ENCODE measurements at regions not wholly inside any gene's neighbourhood (a gene's known extent, or its start where the extent isn't known, plus 50 kb on each side); places are given as distances from the start of the nearest gene placed in this dataset.

DNA sequence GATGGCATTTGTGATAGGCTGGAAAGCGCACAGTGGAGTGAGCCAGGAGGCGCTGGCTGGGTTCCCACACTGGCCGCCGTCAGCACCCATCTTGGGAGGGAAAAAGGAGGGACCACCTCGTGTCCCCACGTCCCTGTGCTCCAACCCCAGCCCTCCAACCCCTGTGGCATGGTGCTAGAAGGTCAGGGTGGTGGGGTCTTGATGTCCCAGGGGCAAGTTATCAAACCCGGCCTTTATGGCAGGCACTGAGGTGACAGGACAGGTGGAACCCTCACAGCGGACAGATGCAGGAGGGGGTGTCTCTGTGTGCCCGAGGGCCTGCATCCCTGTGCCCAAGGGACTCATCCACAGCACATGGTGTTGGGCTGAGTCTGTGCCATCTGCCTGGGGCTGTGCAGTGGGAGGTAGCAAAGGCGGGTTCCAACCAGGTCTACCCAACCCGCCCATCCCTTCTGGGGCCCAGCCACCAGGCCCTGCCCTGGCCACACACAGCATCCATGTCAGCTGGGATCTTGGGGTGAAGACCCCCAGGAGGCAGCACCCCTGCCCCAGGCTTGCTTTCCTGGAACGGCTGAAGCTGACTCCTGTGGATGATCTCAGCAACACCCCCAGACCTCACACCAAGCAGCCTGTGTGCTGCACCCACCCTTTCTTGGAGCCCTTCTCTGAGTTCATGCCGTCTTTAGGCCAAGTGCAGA is 246.1 kb downstream of the NDUFA10 start:
- no peak for DNase-seq (ENCODE audit: low read depth)

DNA sequence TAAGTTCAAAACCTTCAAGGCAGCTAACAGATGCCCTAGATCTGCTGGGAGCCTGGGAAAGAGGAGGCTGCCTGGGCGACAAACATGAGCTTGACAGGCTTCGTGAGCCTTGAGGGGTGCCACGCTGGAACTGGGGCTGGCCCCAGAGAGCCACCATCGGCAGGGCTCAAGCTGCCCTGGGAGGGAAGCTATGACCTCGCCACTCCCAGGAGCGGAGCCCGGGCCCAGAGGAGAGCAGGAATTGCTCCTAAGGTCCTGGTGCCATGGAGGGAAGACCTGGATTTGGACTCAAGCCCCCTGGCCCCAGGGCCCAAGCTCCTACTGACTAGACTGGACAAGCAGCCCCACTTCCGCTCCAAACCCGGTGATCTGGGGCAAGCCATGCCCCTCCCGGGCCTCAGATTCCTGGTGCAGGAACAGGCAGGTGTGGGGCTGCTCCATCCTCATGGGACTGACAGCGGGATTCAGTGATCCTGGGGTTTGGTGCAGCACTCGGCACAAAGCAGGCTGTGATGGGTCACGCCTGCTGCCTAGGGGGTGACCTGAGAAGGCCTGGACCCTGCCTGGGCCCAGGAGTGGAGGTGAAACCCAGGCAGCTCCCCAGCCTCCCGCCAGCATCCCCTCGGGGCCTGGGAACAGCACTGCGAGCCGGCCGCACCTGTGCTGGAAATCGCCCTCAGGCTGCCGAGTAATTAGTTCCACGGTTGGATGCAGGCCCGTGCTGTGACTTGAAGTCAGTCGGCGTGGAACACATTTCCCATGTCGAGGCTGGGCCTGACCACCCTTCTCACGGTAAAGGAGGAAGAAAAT is 246.9 kb downstream of the NDUFA10 start:
- DNase-seq (ENCODE audit: low read depth), result no peak

DNA sequence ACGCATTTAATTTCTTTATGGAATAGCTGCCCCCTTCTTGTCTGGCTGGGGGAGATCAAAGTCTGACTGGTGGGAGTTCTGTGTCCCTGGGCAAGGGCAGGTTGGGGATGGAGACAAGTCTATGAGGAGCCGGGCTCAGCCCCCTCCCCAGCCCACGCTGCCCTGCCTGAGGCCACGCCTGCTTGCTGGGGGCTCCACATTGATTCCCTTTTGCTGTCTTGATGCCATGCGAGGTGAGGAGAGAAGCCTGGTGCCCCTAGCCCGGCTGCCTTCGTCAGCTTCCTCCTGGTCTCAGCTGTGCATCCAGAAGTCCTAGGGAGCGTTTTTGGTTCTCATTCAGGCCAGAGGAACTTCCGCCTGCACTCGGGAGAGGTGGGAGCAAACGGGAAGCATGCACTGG is 247.9 kb downstream of the NDUFA10 start:
- no peak for DNase-seq (ENCODE audit: low read depth)

DNA sequence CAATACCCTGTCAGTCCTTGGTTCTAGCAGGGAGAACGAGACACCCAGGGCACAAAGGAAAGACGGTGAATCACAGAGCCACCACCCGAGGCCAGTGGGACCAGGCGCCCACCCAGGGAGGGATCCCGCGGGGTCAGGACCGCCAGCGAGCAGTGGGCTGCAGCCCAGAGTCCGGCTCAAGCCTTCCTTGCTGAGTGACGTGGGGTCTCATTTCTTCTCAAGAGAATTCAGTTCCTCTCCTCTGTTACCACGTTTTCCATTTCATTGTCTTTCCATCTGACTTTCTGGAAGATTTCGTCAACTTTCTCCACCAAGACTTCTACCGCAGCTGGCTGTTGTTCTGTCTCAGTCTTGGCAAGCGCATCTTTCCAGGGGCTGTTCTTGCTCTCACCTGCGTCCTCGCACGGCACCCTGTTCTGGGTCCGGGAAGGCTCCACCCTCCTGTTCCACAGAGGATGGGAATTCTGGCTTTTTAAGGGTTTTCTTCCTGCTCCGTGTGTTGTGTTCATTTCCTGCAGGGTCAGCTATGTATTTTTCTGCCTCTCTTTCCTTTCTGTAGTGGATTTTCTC is 248.6 kb downstream of the NDUFA10 start:
- DNase-seq (ENCODE audit: low read depth), result no peak

DNA sequence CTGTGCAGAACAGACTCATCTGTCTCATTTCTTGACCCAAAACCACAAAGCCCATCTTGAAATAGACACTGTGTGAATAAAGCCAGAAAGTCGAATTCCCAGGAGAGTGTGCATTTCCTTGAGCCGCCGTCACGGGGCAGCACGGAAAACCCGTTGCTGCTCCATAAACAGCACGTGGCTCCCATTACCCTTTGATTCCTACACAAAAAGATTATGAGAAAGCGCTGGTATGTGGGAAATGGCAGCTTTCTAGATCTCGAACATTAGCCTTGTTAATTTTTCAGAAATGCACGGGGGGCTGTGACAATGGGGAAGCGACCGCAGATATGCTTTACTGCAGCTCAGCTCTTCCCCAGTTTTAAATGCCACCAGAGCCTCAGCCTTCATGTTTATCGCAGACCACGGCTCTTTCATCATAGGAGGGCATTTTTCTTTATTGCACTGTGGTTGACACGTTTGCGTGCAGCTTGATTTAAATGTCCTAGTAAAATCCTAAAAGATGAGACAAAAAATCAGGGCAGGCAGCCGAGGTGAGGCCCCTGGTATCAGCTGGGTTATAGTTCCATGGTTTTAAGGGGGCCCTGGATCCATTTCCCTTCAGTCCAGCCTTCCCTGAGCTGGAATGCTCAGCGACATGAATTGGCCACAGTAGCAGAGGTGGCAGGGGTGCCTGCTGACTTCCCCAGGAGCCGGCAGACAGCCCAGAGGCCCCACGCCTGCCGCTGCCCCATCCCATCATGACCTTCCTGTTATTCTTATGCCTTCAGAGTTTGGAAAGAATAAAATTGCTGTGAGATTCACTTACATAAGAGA is 249.3 kb downstream of the NDUFA10 start:
- DNase-seq (ENCODE audit: low read depth), result no peak

DNA sequence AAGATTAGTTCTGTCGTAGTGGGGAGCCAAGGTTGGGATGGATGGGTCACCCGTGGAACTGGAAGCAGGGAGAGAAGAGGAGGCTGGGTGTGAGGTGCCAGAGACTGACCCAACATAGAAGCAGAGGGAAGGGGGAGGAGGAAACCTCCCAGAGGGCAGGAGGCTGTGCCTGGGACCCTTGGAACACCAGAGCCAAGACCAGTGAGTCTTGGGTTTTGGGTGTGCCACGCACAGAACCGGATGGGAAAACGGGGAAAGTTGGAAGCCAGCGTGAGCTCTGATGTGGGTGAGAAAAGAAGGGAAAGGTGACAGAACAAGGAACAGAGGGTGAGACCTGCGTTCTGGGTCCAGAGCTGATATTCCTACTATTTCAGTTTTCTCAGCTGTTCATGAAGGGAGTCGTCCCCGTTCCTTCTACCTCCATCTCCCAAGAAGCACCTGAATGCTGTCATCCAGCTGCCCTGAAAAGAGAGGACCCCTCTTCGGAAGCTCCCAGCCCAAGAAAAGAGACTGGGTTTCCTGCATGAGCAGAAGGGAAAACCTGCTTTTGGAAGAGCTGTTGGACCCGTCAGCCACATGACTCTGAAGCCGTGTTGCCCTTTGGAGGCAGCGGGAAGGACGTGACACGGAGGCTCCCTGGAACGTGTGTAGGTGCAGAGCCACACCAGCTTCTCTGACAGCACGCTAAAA is 250.1 kb downstream of the NDUFA10 start:
- no peak for DNase-seq (ENCODE audit: low read depth)

DNA sequence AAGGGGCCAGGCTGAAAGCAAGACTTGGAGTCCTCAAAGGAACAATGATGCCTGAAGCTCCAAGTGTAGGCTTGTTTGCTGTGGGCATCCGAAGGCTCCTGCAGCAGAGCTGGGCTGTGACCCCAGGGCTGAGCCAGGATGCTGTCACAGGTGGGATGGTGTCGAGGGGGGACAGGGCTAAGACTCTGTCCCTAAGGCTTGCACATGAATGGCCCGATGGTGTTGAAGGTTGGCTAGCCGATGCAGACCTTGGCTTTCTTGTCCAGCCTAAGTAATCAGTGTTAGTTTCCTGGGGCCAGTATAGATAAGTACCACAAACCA is 251.0 kb downstream of the NDUFA10 start:
- no peak for DNase-seq (ENCODE audit: low read depth)

DNA sequence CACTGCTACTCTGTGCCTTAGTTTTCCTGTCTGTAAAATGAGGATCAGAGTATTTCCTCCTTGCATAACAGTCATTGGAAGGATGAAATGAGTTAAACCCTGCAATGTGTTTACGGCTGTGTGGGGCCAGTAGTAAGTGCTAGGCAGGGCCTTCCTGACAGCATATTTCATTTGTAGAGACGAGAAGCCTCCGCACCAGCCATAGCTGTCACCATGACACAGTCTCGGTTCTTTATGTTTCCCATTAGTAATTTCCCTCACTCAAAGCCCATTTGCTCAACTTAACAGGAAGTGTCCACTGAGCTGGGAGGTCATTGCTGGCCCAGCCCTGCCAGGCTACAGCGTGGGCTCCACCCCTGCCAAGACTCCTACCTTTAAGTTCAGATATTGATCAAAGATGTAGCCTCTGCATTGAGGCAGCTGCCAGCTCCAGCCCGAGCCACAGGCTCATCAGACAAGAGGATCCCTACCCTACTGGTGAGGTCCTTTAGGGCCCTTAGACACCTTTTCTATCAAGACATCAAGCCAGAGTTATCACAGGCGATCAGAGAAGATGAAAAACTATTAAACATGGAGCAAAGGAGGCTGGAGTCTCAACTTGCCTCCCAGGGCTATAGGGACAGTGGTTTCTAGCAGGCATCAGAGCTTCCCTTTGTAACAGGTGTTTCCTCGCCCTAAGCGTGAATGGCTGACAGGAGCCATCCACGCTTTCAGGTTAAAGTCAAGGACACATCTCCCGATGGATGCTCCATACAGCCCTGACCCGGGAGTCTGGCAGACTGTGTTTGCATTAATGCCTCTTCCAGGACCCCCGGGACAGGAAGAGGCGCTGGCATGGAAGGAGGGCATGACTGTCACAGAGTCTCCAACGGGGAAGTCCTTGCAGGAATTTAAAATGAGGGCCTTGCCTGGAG is 251.7 kb downstream of the NDUFA10 start:
- DNase-seq (ENCODE audit: low read depth), result no peak

DNA sequence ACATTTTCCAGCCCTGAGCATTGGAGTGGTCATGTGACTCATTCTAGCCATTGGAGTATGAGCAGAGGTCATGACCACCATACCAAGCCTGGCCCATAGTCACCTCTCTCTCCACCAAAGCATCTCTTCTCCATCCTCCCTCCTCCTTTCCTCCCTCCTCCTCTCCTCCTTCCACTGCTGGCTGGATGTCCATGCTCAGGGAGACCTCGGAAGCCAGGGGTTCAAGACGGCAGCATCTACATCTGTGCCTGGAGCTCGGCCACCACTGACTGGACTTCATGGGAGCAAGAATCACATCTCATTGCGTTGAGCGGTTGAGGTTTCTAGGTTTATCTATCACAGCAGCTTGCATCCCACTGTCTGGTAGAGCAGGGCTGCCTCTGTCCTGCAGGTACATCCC is 252.4 kb downstream of the NDUFA10 start:
- no peak for DNase-seq (ENCODE audit: low read depth)

DNA sequence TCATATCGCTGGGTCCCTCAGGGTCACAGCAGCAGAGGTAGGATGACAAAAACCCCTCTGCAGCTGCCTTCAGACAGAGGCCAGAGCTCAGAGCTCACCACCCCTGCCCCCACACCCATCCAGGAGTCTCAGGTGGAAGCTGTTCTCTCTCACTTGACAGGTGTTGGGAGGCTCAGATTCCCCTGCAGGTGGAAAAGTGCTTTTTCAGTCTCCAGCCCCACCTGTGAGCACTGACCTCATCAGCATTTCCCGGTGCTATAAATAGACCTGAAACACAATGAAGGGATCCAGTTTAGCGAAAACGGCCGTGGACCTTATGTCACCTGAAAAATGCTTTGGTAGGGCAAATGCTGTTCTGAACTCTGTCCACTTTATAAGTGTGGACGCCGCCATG is 254.9 kb downstream of the NDUFA10 start:
- DNase-seq (ENCODE audit: low read depth), result no peak

DNA sequence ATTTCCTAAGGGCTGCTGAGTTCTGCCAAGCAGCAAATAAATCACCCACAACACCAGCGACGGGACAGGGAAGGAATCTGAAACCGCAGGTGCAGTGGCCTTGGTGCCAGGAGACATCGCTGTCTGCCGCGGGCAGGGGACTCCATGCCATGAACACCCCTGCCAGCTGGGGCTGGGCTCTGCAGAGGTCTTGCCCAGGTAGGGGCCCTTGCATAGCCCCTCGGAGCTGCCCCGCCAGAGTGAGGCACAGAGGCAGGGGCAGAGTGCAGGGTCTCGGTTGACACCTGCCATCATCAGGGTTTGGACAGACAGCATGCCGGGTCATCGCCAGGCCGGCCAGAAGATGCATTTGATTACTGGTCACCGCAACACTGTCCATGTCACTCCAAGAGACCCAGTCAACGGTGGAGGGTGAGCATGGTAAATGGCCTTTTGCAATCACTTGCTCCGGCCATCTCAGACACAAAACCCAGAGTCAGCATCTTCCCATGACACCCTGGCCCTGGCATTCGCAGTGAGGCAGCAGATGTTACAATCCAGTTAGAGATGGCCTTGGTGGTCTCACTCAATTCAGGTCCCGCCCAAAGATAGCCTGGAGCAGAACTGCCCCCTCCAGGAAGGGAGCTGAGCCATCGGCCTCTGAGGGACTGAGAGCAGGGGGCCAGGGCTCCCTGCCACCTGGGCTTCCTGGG is 255.4 kb downstream of the NDUFA10 start:
- DNase-seq (ENCODE audit: low read depth), result no peak

DNA sequence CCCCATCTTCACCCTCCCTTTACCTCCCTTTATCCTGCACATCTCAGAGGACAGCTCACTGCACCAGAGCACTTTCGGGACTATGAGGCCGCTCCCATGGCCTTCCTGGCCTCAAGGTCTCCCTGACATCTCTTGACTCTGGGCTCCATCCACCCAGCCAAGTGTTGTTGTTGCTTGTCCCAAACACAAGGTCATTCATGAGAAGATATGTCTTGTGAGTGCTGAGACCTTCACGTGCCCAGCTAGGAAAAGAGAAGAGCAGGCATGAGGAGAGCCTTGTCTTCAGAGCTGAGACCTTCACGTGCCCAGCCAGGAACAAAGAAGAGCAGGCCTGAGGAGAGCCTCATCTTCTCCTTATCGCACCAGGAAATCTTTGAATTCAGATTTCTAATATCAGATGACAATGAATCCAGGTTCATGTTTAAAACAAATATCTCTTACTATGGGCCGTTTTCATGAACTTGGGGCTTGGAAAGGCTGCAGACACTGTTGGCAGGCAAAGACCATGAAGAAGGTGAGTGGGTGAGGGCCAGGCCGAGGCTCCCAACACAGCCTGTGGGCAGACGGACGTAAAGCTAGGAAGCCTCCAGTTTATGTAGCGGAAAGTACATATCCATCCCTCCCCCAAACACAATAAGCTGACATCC is 256.1 kb downstream of the NDUFA10 start:
- DNase-seq (ENCODE audit: low read depth), result no peak

DNA sequence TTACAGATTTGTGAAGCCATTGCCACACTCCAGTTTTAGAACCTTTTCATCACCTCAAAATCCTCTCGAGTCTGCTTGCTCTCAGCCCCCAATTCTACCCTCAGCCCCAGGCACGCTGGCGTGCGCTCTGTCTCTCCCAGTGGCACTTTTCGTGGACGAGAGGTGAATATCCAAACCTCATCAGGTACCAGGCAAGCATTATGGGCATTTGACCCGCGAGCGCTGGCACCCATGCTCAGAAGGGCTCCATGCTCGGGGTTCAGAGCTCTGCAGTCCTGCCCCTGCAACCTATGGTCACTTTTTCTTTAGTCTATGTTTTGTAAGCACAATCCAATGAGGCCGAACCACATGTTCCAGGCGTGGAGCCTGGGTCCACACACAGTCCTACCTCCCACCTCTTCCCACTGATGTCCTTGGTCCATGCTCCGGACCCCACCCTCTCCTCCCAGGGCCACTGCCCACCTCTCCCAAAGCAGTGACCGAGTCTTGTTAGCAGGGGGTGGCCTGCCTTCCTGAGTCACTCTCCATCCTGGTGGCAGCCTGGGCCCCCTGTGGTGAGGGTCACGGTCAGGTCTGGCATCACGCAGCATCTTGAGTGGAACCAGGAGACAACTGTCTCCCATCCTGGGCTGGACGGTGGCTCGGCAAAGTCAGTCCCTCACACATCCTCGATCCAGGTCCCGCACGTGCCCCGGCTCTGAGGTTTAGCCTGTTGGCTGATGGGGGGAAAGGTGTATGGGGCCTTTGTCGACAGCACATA is 256.9 kb downstream of the NDUFA10 start:
- DNase-seq (ENCODE audit: low read depth), result no peak

DNA sequence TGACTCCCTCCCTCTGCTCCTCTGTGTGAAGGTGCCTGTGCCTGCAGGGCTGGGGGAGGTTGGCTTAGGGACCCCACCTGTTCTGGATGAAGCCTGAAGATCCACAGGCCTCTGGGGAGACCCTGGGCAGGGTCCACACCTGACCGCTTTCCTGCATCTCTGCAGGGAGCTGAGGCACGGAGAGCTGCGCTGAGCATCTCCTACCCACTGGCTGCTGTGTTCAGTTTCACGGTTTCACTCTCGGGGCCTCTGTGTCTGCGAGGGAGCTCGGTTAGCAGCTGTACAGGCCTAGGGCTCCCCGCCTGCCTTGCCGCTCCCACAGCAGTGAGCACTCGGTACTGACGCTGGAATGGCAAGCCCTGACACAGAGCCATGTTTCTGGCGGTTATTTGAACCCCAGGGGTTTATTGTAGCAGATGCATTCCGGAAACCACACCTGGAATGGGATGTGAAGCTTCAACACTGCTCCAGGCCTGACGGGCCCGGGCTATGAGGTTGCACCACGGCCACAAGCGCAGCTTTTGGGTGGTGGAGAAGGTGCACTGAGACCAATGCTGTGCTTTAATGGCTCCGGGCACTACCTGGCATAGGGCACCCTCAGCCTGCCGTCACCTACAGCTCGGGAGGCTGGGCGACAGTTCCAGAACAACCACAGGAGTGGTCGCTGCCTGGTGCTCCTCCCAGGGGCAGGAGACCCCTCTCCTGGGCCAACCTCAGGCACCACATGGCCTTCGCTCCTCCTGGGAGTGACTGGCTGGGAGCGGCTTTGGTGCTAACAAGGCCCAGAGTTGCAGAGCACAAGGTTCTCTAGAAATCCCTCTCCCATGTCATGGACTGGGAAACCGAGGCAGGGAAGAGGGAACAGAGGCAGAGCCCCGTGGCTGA is 257.9 kb downstream of the NDUFA10 start:
- no peak for DNase-seq (ENCODE audit: low read depth)

DNA sequence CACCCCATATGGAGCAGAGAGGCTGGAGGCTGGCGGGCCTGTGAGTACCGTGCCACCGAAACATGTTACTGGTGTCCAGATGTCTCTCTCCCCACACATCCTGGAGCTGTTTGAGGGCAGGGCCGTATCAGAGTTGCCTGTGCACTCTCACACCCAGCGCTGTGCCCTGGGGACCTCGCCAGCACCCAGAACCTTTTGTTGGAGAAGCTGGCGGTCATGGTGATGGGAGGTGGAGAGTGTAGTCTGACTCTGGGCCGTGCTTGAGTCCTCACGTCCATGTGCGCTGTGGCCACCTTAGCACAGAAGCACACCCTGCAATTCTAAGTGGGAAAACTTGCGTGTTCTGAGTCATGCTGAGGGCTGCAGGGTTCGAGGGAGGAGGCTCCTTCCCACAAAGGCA is 259.2 kb downstream of the NDUFA10 start:
- DNase-seq (ENCODE audit: low read depth), result no peak

DNA sequence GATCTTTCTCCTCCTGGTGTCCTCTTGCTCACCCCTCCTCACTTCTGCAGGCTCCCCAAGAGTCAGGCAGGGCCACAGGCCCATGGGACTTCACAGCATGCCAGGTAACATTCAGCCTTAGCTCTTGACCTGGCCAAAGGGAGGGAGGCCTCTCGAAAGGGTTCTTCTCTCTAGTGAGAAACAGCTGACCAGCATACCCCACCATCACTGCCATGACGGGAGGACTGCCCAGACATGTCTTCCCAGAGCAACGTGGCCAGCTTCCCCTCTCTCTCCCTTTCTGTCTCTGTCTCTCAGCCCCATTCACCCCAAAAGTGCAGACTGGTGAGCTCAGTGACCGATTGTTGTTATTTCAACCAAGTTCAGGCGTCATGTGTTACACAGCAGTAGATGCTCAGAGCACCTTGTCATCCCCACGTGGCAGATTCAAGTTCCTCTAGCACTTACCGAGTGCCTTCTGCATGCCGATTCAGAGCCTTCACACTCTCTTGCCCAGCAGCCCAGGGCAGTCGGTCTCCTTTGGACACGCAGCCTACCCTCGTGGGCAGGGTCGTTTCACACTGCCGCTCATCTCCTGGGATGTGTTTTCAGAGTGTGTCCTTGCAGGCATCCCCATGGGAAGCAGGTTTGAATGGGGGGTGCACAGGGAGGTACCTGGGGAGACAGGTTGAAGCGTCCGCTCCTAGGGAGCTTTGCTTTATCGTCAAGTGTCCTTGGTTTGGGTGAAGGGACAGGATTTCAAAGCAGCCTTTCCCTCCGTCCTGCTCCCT is 259.9 kb downstream of the NDUFA10 start:
- DNase-seq (ENCODE audit: low read depth), result no peak

DNA sequence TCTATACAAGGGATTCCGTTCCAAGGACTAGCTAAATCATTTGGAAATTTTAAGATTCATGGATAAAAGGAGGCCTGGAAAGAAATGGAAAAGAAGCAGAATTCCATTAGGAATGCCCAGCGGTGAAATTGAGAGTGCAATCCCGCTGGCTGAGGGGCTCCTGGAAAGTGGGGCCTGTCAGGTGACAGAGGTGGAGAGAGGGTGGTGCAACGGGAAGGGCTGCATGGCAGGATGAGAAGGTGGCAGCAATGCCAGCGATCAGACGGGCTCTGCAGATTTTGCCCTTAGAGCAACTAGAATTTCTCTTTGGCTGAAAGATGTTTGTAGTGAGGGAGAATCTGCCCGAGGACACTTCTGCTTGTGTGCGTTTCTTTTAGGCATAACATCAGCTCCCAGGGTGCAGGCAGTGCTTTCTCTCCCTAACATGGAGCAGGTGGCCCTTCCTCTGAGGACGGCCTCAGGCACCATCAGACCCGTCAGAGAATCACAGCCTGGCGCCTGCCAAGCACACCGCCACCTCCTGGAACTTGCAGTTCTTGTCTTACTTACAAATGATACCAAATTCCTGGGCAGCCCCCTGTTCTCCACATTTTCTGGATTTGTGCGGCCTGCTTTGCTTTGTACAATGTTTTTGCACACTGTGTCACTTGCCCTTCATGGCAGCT is 261.6 kb downstream of the NDUFA10 start:
- no peak for DNase-seq (ENCODE audit: low read depth)
